GM12801 (cell line): ENCODE measurements at regions not wholly inside any gene's neighbourhood (a gene's known extent, or its start where the extent isn't known, plus 50 kb on each side); places are given as distances from the start of the nearest gene placed in this dataset.

Experiments
- CTCF ChIP-seq: IDR thresholded peaks from one replicate; pipeline ENCODE4 v1.5.1; 2011; ENCODE audit warnings: control low read depth; ENCODE audit not compliant: insufficient read length; ENCODE audit errors: extremely low read depth

GRCh38 chr4:112003231-112003907 lies 141.9 kb upstream of the FAM241A start:
- no peak for TF ChIP-seq CTCF

- no peak for TF ChIP-seq CTCF
Observed at GRCh38 chr4:112005027-112005426, 140.2 kb upstream of the FAM241A start.

GRCh38 chr4:112007391-112007790 lies 137.9 kb upstream of the FAM241A start:
- no peak for TF ChIP-seq CTCF

GRCh38 chr4:112015960-112016359 lies 129.3 kb upstream of the FAM241A start:
- TF ChIP-seq CTCF, result no peak

GRCh38 chr4:112023402-112023950 lies 121.8 kb upstream of the FAM241A start:
- TF ChIP-seq CTCF, result no peak

GRCh38 chr4:112026058-112026457 lies 119.2 kb upstream of the FAM241A start:
- TF ChIP-seq CTCF, result no peak

- no peak for TF ChIP-seq CTCF
Observed at GRCh38 chr4:112029771-112030171, 115.5 kb upstream of the FAM241A start.
